ENCODE measurements at regions not wholly inside any gene's neighbourhood (a gene's known extent, or its start where the extent isn't known, plus 50 kb on each side); places are given as distances from the start of the nearest gene placed in this dataset.
A peak's percentile ranks its signal among the peaks of the same experiment; 100 is the strongest.

- in situ Hi-C loops (cut with MboI; ENCODE audit: low pct_unique_long_range_greater_than_20kb, low sequenced_read_pairs) = no loop called here
- no peak for DNase-seq
These were observed 1058.7 kb upstream of the WWC1 start for GRCh38 chr5:167232675-167233311.

DNA sequence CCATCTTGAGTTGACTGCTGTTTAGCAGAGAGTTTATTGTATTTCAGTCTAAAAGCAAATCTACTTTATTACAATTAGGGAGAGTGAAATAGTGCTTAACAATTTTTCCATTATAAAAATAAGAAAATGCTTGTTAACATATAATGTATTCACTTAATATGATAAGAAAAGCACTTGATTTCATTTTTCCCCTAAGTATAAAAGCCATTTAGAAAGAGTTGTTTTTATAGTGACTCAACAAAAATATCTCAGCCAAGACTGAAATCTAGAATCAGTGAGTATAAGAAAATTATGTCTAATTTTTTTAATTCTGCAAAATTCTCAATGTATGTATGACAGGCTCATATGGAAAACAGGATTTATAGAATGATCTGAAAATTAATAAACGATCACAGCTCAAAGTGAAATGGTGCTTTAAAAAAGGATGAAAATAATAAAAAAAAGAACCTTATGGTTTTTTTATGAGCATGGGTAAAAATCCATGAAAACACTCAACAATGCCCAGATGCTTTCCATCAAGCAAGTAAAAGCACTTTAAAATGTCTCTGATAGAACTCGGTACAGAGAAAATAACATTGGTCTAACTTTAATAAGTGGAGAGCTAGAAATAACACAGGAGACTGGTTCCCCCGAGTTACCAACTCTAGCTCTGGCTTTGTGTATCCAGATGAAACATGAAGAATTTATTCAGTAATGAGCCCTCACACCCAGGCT is 1057.8 kb upstream of the WWC1 start:
- in situ Hi-C loops (cut with MboI; ENCODE audit: low pct_unique_long_range_greater_than_20kb, low sequenced_read_pairs) = no loop called here
- no peak for DNase-seq

GRCh38 chr5:167241436-167242067 is 1049.9 kb upstream of the WWC1 start:
- no peak for DNase-seq
- in situ Hi-C loops (cut with MboI; ENCODE audit: low pct_unique_long_range_greater_than_20kb, low sequenced_read_pairs) = no loop called here

- DNase-seq = no peak
- in situ Hi-C loops (cut with MboI; ENCODE audit: low pct_unique_long_range_greater_than_20kb, low sequenced_read_pairs) = no loop called here
These were observed 1048.7 kb upstream of the WWC1 start for GRCh38 chr5:167242701-167243100.

GRCh38 chr5:167243463-167243862 is 1048.0 kb upstream of the WWC1 start:
- in situ Hi-C loops (cut with MboI; ENCODE audit: low pct_unique_long_range_greater_than_20kb, low sequenced_read_pairs) = no loop called here
- DNase-seq = no peak

GRCh38 chr5:167244583-167244982 is 1046.9 kb upstream of the WWC1 start:
- in situ Hi-C loops (cut with MboI; ENCODE audit: low pct_unique_long_range_greater_than_20kb, low sequenced_read_pairs) = no loop called here
- no peak for DNase-seq

GRCh38 chr5:167245868-167246267 is 1045.6 kb upstream of the WWC1 start:
- in situ Hi-C loops (cut with MboI; ENCODE audit: low pct_unique_long_range_greater_than_20kb, low sequenced_read_pairs) = no loop called here
- no peak for DNase-seq

GRCh38 chr5:167247816-167248215 is 1043.6 kb upstream of the WWC1 start:
- DNase-seq = no peak
- in situ Hi-C loops (cut with MboI; ENCODE audit: low pct_unique_long_range_greater_than_20kb, low sequenced_read_pairs) = no loop called here

DNA sequence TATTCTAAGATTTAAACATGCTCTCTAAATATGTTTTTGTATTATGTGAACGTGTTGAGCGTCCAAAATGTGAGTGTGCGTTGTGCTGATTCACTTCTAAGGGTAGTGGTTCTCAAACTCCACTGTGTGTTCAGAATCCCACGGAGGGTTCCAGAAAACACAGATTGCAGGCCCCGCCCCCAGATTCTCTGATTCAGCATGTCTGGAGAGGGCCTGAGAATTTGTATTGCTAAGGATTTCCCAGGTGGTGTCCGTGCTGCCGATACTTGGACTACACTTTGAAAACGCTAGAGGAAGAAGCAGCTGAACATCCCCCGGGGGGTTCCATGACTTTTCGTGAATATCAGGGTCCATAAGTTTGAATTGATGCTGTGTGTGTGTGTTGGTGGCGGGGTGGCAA is 1043.2 kb upstream of the WWC1 start:
- DNase-seq = no peak
- in situ Hi-C loops (cut with MboI; ENCODE audit: low pct_unique_long_range_greater_than_20kb, low sequenced_read_pairs) = no loop called here

DNA sequence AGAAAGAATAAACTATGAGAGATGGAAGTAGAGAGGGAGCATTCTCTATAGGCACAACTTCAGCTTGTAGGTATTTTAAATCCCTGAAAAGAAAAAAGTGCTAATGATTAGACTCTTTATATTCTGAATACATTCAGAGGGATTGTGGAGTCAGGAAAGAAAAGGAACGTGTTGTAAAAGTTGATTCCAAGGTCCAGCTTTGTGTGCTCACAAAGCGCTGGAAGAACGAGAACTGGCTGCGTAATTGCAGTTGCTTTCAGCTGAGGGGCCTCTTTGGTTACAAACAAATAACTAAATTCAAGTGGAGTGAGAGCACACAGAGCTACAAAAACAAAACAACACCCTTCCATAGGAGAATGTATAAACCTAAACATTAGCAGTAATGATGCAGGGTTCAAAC is 1040.4 kb upstream of the WWC1 start:
- in situ Hi-C loops (cut with MboI; ENCODE audit: low pct_unique_long_range_greater_than_20kb, low sequenced_read_pairs) = no loop called here
- DNase-seq = no peak

- in situ Hi-C loops (cut with MboI; ENCODE audit: low pct_unique_long_range_greater_than_20kb, low sequenced_read_pairs) = no loop called here
- DNase-seq = no peak
These were observed 1037.3 kb upstream of the WWC1 start for GRCh38 chr5:167254132-167254531.

- in situ Hi-C loops (cut with MboI; ENCODE audit: low pct_unique_long_range_greater_than_20kb, low sequenced_read_pairs) = no loop called here
- DNase-seq = no peak
These were observed 1035.5 kb upstream of the WWC1 start for GRCh38 chr5:167255926-167256325.

- no peak for DNase-seq
- in situ Hi-C loops (cut with MboI; ENCODE audit: low pct_unique_long_range_greater_than_20kb, low sequenced_read_pairs) = no loop called here
These were observed 1031.6 kb upstream of the WWC1 start for GRCh38 chr5:167259806-167260205.

DNA sequence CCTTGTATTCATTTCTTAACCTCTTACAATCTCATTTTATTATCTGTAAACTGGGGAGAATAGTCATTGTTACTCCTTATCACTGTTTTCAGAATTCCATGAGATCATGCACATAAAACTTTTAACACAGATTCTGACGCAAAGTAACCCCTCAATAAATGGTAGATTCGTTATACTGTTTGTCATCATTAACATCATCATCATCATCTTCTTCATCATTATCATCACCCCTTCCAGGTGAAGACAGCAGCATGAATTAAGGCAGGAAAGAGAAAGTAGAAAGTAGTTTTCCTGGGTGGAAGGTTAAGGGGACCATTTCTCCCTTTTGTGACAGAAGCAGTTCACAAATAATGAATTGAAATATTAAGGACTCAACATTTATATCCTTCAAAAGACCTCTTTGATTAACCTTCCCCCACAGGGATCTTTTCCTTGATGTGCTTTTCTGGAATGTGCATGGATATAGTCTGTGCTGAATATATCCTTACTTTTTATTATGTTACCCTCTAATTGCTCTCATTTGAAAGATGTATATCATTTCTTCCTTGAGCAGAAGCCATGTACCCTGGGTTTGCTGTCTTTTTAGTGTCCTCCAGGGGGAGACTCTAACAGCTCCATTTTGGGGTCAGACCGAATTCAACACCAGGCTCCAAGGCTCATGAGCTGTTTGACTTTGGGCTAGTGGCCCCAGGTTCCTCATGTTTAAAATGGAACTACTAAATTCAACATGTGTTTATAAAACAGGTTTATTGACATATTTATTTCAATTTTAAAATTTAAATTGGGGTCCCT is 1029.9 kb upstream of the WWC1 start:
- DNase-seq = peak; percentile 3

DNA sequence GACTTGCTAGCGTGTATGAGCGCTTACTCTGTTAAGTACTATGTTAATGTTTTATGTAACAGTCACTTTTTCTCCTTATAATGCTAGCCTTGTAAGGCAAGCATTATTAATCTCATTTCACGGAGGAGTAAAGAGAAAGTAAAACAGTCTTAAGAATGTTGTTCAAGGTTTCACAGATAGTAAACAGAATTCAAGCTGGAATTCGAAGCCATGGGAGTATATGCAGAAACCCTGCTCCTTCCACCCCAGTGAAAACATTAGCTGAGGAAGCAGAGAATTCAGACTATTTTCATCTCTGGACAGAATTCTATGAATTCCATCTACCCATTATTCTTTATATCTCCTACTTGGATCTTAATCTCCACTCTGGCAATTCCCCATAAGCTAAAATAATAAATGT is 1028.3 kb upstream of the WWC1 start:
- DNase-seq = no peak
- in situ Hi-C loops (cut with MboI; ENCODE audit: low pct_unique_long_range_greater_than_20kb, low sequenced_read_pairs) = no loop called here

More for the DNA sequence above, 1029.9 kb upstream of the WWC1 start:
- in situ Hi-C loops (cut with MboI; ENCODE audit: low pct_unique_long_range_greater_than_20kb, low sequenced_read_pairs) = no loop called here

- in situ Hi-C loops (cut with MboI; ENCODE audit: low pct_unique_long_range_greater_than_20kb, low sequenced_read_pairs) = no loop called here
- no peak for DNase-seq
These were observed 1027.1 kb upstream of the WWC1 start for GRCh38 chr5:167264348-167264747.

- in situ Hi-C loops (cut with MboI; ENCODE audit: low pct_unique_long_range_greater_than_20kb, low sequenced_read_pairs) = no loop called here
- DNase-seq = no peak
These were observed 1023.1 kb upstream of the WWC1 start for GRCh38 chr5:167268337-167268736.

DNA sequence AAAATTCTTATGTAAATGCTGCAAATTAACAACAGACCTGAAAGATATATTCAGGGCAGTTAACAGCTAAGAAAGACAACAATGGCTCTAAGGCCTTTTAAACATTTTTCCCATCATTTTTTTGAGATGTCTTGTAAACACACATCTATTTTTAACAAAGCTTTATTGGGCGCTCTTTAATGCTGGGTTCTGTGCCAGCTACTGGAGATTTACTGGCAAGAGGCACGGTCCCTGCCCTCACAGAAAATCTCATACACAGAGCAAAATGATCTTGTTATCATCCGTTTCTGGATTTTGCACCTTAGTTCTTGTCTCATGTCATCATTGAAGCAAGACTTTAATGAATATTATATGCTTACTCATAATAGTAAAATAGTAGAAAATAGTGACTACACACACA is 1022.3 kb upstream of the WWC1 start:
- no peak for DNase-seq
- in situ Hi-C loops (cut with MboI; ENCODE audit: low pct_unique_long_range_greater_than_20kb, low sequenced_read_pairs) = no loop called here

GRCh38 chr5:167271081-167271480 is 1020.4 kb upstream of the WWC1 start:
- no peak for DNase-seq

GRCh38 chr5:167271511-167271910 is 1019.9 kb upstream of the WWC1 start:
- in situ Hi-C loops (cut with MboI; ENCODE audit: low pct_unique_long_range_greater_than_20kb, low sequenced_read_pairs) = no loop called here
- DNase-seq = no peak

More at GRCh38 chr5:167271081-167271480, 1020.4 kb upstream of the WWC1 start:
- in situ Hi-C loops (cut with MboI; ENCODE audit: low pct_unique_long_range_greater_than_20kb, low sequenced_read_pairs) = no loop called here

Measured in KBM-7 (cell line).